ENCODE measurements at regions not wholly inside any gene's neighbourhood (a gene's known extent, or its start where the extent isn't known, plus 50 kb on each side); places are given as distances from the start of the nearest gene placed in this dataset.

- CTCF ChIA-PET (ENCODE audit: low intra/inter-chr PET ratio), result no interaction called here
- no TSS peak for BruUV-seq (replicated peaks)
- FAIRE-seq, result no peak
These were observed 74.8 kb upstream of the CPXCR1 start for GRCh38 chrX:88672261-88672660.

More at GRCh38 chrX:88672261-88672660, 74.8 kb upstream of the CPXCR1 start:
- Histone ChIP-seq H2AFZ (ENCODE audit: low read depth, low read length) (no peak overlapping the region), H3K4me1 (replicated peaks in 1 of 2; ENCODE audit: control insufficient read depth in 2 of 2, insufficient read depth in 2 of 2, low read length in 2 of 2) (no peaks in the 10 kb centered on the region), H3K79me2 (ENCODE audit: control insufficient read depth, insufficient read depth, low read length) (no peaks in the 10 kb centered on the region), H3K27ac (ENCODE audit: extremely low read depth, low read depth, low read length) (no peak overlapping the region), H3K27me3 (ENCODE audit: control insufficient read depth in 2 of 2, insufficient read depth in 2 of 2, low read length in 2 of 2) (no peaks in the 10 kb centered on the region), H3K4me2 (ENCODE audit: insufficient read depth, low read length) (no peak overlapping the region), H3K9me1 (ENCODE audit: control insufficient read depth, insufficient read depth, low read length) (no peaks in the 10 kb centered on the region), H3K9me3 (replicated peaks; ENCODE audit: control insufficient read depth, insufficient read depth, low read depth, low read length) (no peaks in the 10 kb centered on the region), H3K4me3 (no peak overlapping the region), H3K9ac (ENCODE audit: insufficient read depth in 1 of 2, low read depth in 2 of 2, low read length in 2 of 2) (no peak overlapping the region), H3K36me3 (ENCODE audit: control insufficient read depth, insufficient read depth, low read length) (no peaks in the 10 kb centered on the region), H4K20me1 (replicated peaks; ENCODE audit: control insufficient read depth, insufficient read depth, low read length) (no peaks in the 10 kb centered on the region)
- WGBS (ENCODE audit: insufficient coverage, low coverage, missing lambda C conversion rate), result 0% methylated on average over 4 of the region's 4 CpGs
- ATAC-seq (no peak), DNase-seq (ENCODE audit: extremely low read depth in 1 of 4, low spot score in 3 of 4) (no peak)
- intact Hi-C loops (cut with micrococcal nuclease), result no loop called here
- TF ChIP-seq, protein P1, sequence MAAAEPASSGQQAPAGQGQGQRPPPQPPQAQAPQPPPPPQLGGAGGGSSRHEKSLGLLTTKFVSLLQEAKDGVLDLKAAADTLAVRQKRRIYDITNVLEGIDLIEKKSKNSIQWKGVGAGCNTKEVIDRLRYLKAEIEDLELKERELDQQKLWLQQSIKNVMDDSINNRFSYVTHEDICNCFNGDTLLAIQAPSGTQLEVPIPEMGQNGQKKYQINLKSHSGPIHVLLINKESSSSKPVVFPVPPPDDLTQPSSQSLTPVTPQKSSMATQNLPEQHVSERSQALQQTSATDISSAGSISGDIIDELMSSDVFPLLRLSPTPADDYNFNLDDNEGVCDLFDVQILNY (CRISPR knock-in tag; IDR thresholded peaks at IDR 0.05), result no peak
- TF ChIP-seq UBTF (IDR thresholded peaks at IDR 0.05; ENCODE audit: borderline replicate concordance in 1 of 2, low read depth in 2 of 2, low read length in 2 of 2) (no peak), TSC22D4 (tag; IDR thresholded peaks at IDR 0.05) (no peak), RHOXF2B (CRISPR knock-in tag; conservative IDR thresholded peaks at IDR 0.05) (no peak), OTX1 (CRISPR knock-in tag; IDR thresholded peaks at IDR 0.05) (no peak), TEAD4 (IDR thresholded peaks at IDR 0.05; ENCODE audit: low read length) (no peak), TEAD4 (CRISPR knock-in tag; IDR thresholded peaks at IDR 0.05; ENCODE audit: borderline replicate concordance) (no peak)
- in situ Hi-C loops (cut with MboI), result no loop called here
- POLR2A ChIA-PET, result no interaction called here
